SU-DHL-6 (cell line): ENCODE measurements at regions not wholly inside any gene's neighbourhood (a gene's known extent, or its start where the extent isn't known, plus 50 kb on each side); places are given as distances from the start of the nearest gene placed in this dataset.

Experiments used
- CTCF ChIP-seq: fragments of 200-600 bp; sonication (generic); IDR thresholded peaks from one replicate; pipeline ENCODE4 v1.5.1; 2017; ENCODE audit warnings: antibody characterized with exemption, mild to moderate bottlenecking, low read length, moderate library complexity; ENCODE audit not compliant: insufficient read depth, poor library complexity, severe bottlenecking
- EZH2phosphoT487 ChIP-seq: fragments of 200-600 bp; sonication (generic), shearing (Covaris generic); conservative IDR thresholded peaks from 2 replicates; pipeline ENCODE4 v1.6.1; 2018; ENCODE audit warnings: mild to moderate bottlenecking, antibody characterized with exemption, low read length, moderate library complexity, mixed read lengths

- no peak for TF ChIP-seq CTCF
- TF ChIP-seq EZH2phosphoT487 = no peak
Observed at GRCh38 chr22:10781571-10782403, 4746.2 kb upstream of the OR11H1 start.
